Testis (tissue), 2 donors: ENCODE measurements at regions not wholly inside any gene's neighbourhood (a gene's known extent, or its start where the extent isn't known, plus 50 kb on each side); places are given as distances from the start of the nearest gene placed in this dataset.

ENCODE experiments used
- CTCF ChIP-seq, 3 experiments: fragments of 450-650 bp in 2 of 3; fragments of 200-600 bp in 1 of 3; sonication (generic) in 1 of 3; IDR thresholded peaks; one replicate each; pipeline ENCODE4 v1.5.1; 2016 to 2019; ENCODE audit warnings: antibody characterized with exemption in 3 of 3, mild to moderate bottlenecking in 2 of 3, moderate library complexity in 1 of 3
- POLR2A ChIP-seq: fragments of 450-650 bp; IDR thresholded peaks from one replicate; pipeline ENCODE4 v1.6.1; 2017; ENCODE audit warnings: antibody characterized with exemption, mild to moderate bottlenecking, moderate library complexity

GRCh38 chr4:126599746-126600145, 1033.0 kb upstream of the INTU start:
- TF ChIP-seq POLR2A: no peak
- no peak for TF ChIP-seq CTCF (IDR thresholded peaks at IDR 0.05)
